Endothelial cell of umbilical vein (primary cell): ENCODE measurements at regions not wholly inside any gene's neighbourhood (a gene's known extent, or its start where the extent isn't known, plus 50 kb on each side); places are given as distances from the start of the nearest gene placed in this dataset.

Experiments used
- BruUV-seq: library from RNA; stranded (reverse); fragments of 400-500 nt; replicated peaks from 2 replicates; lab custom pipeline; 2021; lab: Mats Ljungman, UMichigan
- CTCF ChIA-PET: fragments of 300-600, 350-600 bp; sonication (Branson Sonifier 250); formaldehyde crosslinking; loops from one replicate; lab custom pipeline; 2021; ENCODE audit warnings: antibody characterized with exemption, inconsistent platforms; lab: Charles Lee
- POLR2A ChIA-PET: fragments of 300-600, 350-600 bp; sonication (Branson Sonifier 250); formaldehyde crosslinking; loops from one replicate; lab custom pipeline; 2021; ENCODE audit warnings: antibody characterized with exemption, inconsistent platforms; lab: Charles Lee
- DNase-seq: peaks from one replicate; pipeline ENCODE4 v3.0.0-alpha.2; 2011; ENCODE audit warnings: low read depth, low spot score
- FAIRE-seq: peaks from 2 replicates; lab custom pipeline; 2011; peaks lifted over from hg19 to GRCh38; lab: Jason Lieb, UNC
- H2AFZ ChIP-seq: 2 replicates; pipeline ENCODE4 v1.6.0; 2012; ENCODE audit warnings: low read depth, low read length, control low read depth, inconsistent platforms
- H3K27ac ChIP-seq: 2 replicates; pipeline ENCODE4 v1.5.1; 2011; ENCODE audit warnings: low read depth, mild to moderate bottlenecking, control low read depth, low read length, moderate library complexity; ENCODE audit not compliant: insufficient read depth
- H3K27me3 ChIP-seq, 2 experiments: 2 replicates each; pipeline versions ENCODE4 v1.6.0 to v1.6.1; 2011; ENCODE audit warnings: low read length in 2 of 2, mixed read lengths in 1 of 2; ENCODE audit not compliant: control insufficient read depth in 2 of 2, insufficient read depth in 2 of 2
- H3K36me3 ChIP-seq, 2 experiments: 2 replicates in 1 of 2; 3 replicates in 1 of 2; pipeline ENCODE4 v1.5.1; 2011; ENCODE audit warnings: low read length in 2 of 2, mild to moderate bottlenecking in 1 of 2, moderate library complexity in 1 of 2; ENCODE audit not compliant: control insufficient read depth in 2 of 2, insufficient read depth in 2 of 2; ENCODE audit errors: extremely low read depth in 1 of 2
- H3K4me1 ChIP-seq: 3 replicates; pipeline ENCODE4 v1.5.1; 2011; ENCODE audit warnings: mild to moderate bottlenecking, low read length; ENCODE audit not compliant: control insufficient read depth, insufficient read depth; ENCODE audit errors: extremely low read depth
- H3K4me2 ChIP-seq: 2 replicates; pipeline ENCODE4 v1.6.1; 2011; ENCODE audit warnings: low read length, control low read depth, mixed read lengths; ENCODE audit not compliant: insufficient read depth
- H3K4me3 ChIP-seq, 3 experiments: fragments of 200-600 bp in 1 of 3; sonication (generic), shearing (Covaris generic) in 1 of 3; replicated peaks in 1 of 3; 2 replicates each; pipeline ENCODE4 v1.5.1; 2011 to 2016; ENCODE audit warnings: control low read depth in 3 of 3, low read length in 3 of 3, mild to moderate bottlenecking in 2 of 3, inconsistent platforms in 1 of 3, low read depth in 1 of 3, moderate library complexity in 1 of 3; ENCODE audit not compliant: insufficient read depth in 1 of 3
- H3K79me2 ChIP-seq: 2 replicates; pipeline ENCODE4 v1.6.0; 2012; ENCODE audit warnings: low read length, inconsistent platforms; ENCODE audit not compliant: control insufficient read depth, insufficient read depth
- H3K9ac ChIP-seq: replicated peaks from 2 replicates; pipeline ENCODE3; 2011; ENCODE audit warnings: low read length, control low read depth; ENCODE audit not compliant: insufficient read depth; ENCODE audit errors: extremely low read depth
- H3K9me1 ChIP-seq: replicated peaks from 3 replicates; pipeline ENCODE4 v1.6.0; 2011; ENCODE audit warnings: mild to moderate bottlenecking, low read length; ENCODE audit not compliant: control insufficient read depth, insufficient read depth; ENCODE audit errors: extremely low read depth
- H3K9me3 ChIP-seq: replicated peaks from 2 replicates; pipeline ENCODE4 v1.5.1; 2012; ENCODE audit warnings: low read length, inconsistent platforms; ENCODE audit not compliant: control insufficient read depth, insufficient read depth
- H4K20me1 ChIP-seq: replicated peaks from 2 replicates; pipeline ENCODE3; 2011; ENCODE audit warnings: mild to moderate bottlenecking, low read length; ENCODE audit not compliant: control insufficient read depth, insufficient read depth; ENCODE audit errors: extremely low read depth
- CTCF ChIP-seq, 2 donors: IDR thresholded peaks; 1 replicate in 1 of 2; 2 replicates in 1 of 2; pipeline ENCODE4 v1.5.1; 2011; ENCODE audit warnings: low read length in 2 of 2, mild to moderate bottlenecking in 2 of 2, moderate library complexity in 2 of 2, control low read depth in 1 of 2, inconsistent platforms in 1 of 2, low read depth in 1 of 2; ENCODE audit not compliant: insufficient read depth in 1 of 2; ENCODE audit errors: extremely low read depth in 1 of 2
- EZH2 ChIP-seq: IDR thresholded peaks from 2 replicates; pipeline ENCODE4 v1.6.1; 2012; ENCODE audit warnings: borderline replicate concordance, low read depth, mild to moderate bottlenecking, moderate library complexity, low read length, inconsistent platforms; ENCODE audit not compliant: severe bottlenecking
- FOS ChIP-seq: IDR thresholded peaks from 2 replicates; pipeline ENCODE4 v1.6.1; 2011; ENCODE audit warnings: mild to moderate bottlenecking, low read length, moderate library complexity, borderline replicate concordance; ENCODE audit not compliant: insufficient read depth
- GATA2 ChIP-seq: IDR thresholded peaks from 2 replicates; pipeline ENCODE4 v1.7.0; 2011; ENCODE audit warnings: low read depth, mild to moderate bottlenecking, moderate library complexity, mixed read lengths, low read length; ENCODE audit not compliant: insufficient read length, insufficient read depth
- JUN ChIP-seq: IDR thresholded peaks from 2 replicates; pipeline ENCODE4 v1.6.1; 2011; ENCODE audit warnings: borderline replicate concordance, low read depth; ENCODE audit not compliant: insufficient read length, insufficient read depth
- MAX ChIP-seq: IDR thresholded peaks from 2 replicates; pipeline ENCODE4 v1.6.1; 2011; ENCODE audit not compliant: insufficient read depth, insufficient read length
- MYC ChIP-seq: IDR thresholded peaks from one replicate; pipeline ENCODE4 v1.6.1; 2011; ENCODE audit warnings: mild to moderate bottlenecking, low read depth, low read length
- POLR2A ChIP-seq: IDR thresholded peaks from 2 replicates; pipeline ENCODE4 v1.6.1; 2012; ENCODE audit warnings: low read depth, mild to moderate bottlenecking, control low read depth, low read length
- POLR2AphosphoS5 ChIP-seq: IDR thresholded peaks from 2 replicates; pipeline ENCODE4 v1.6.1; 2012; ENCODE audit warnings: low read depth, mild to moderate bottlenecking, control low read depth, low read length, moderate library complexity; ENCODE audit not compliant: insufficient read depth
- dilution Hi-C: fragments of 300-500 bp; cut with MboI; formaldehyde crosslinking; loops from one replicate; pipeline ENCODE4 v1.15.0; 2019; ENCODE audit warnings: low sequenced_read_pairs; ENCODE audit not compliant: extremely low pct_ligation_motif_present
- intact Hi-C: fragments of 100-400 bp; cut with micrococcal nuclease; formaldehyde crosslinking; loops from one replicate; pipeline ENCODE4 v1.10.0; 2022

- H3K36me3 ChIP-seq: no peaks in the 10 kb centered on the region
- H3K27ac ChIP-seq: no peak overlapping the region
- DNase-seq (no peak), FAIRE-seq (no peak)
- no peaks in the 10 kb centered on the region for H3K9me3 ChIP-seq
- H4K20me1 ChIP-seq: no peaks in the 10 kb centered on the region
- H3K79me2 ChIP-seq: no peaks in the 10 kb centered on the region
- BruUV-seq: no TSS peak
- no peak overlapping the region for H3K4me2 ChIP-seq
- H3K4me1 ChIP-seq: no peaks in the 10 kb centered on the region
- no peak overlapping the region for H2AFZ ChIP-seq
- H3K9ac ChIP-seq: no peak overlapping the region
- no peak overlapping the region for H3K4me3 ChIP-seq
- dilution Hi-C loops (no loop called here), intact Hi-C loops (no loop called here)
- H3K27me3 ChIP-seq: no peaks in the 10 kb centered on the region
- POLR2A ChIA-PET: no interaction called here
- TF ChIP-seq MYC (no peak), CTCF (IDR thresholded peaks at IDR 0.05; ENCODE audit: extremely low read depth in 1 of 2, insufficient read depth in 1 of 2, low read depth in 1 of 2, low read length in 2 of 2) (no peak), GATA2 (no peak), JUN (no peak), MAX (no peak), FOS (no peak), POLR2A (no peak), EZH2 (no peak), POLR2AphosphoS5 (no peak)
- H3K9me1 ChIP-seq: no peaks in the 10 kb centered on the region
- CTCF ChIA-PET: no interaction called here
These were observed 511.2 kb downstream of the SQOR start for GRCh38 chr15:46146002-46146401.
